OCI-LY3 (cell line): ENCODE measurements at regions not wholly inside any gene's neighbourhood (a gene's known extent, or its start where the extent isn't known, plus 50 kb on each side); places are given as distances from the start of the nearest gene placed in this dataset.

Experiments
- CTCF ChIP-seq: fragments of 200-600, 300-600 bp; sonication (generic); IDR thresholded peaks from 2 replicates; pipeline ENCODE4 v1.5.1; 2014; ENCODE audit warnings: antibody characterized with exemption, low read length, low read depth
- EZH2phosphoT487 ChIP-seq: fragments of 200-600 bp; shearing (Covaris generic); IDR thresholded peaks from 2 replicates; pipeline ENCODE4 v1.6.1; 2018; ENCODE audit warnings: antibody characterized with exemption, mixed run types, low read depth

GRCh38 chr12:53829130-53829819, 77.5 kb upstream of the CISTR start:
- TF ChIP-seq CTCF (no peak), EZH2phosphoT487 (no peak)
